GM23338 (cell line): ENCODE measurements at regions not wholly inside any gene's neighbourhood (a gene's known extent, or its start where the extent isn't known, plus 50 kb on each side); places are given as distances from the start of the nearest gene placed in this dataset.

Experiments used
- ATAC-seq: fragments of 200-7000 bp; cut with Tn5 transposase; 3 replicates; pipeline ENCODE4 v1.9.1; 2020
- DNase-seq: peaks from one replicate; pipeline ENCODE4 v3.0.0-alpha.2; 2015; ENCODE audit warnings: low spot score
- H2AFZ ChIP-seq: fragments of 200-600 bp; sonication (generic); 2 replicates; pipeline ENCODE4 v1.8.0; 2016; ENCODE audit warnings: antibody characterized with exemption, mild to moderate bottlenecking, moderate library complexity
- H3F3A ChIP-seq: fragments of 200-600 bp; sonication (generic); replicated peaks from 2 replicates; pipeline ENCODE4 v1.8.0; 2017; ENCODE audit warnings: antibody characterized with exemption, mixed run types, low read depth
- H3K27ac ChIP-seq: fragments of 200-600 bp; sonication (generic); 2 replicates; pipeline ENCODE4 v1.6.1; 2016; ENCODE audit warnings: low read depth
- H3K27me3 ChIP-seq: fragments of 200-600 bp; sonication (generic); 2 replicates; pipeline ENCODE4 v1.8.0; 2016; ENCODE audit warnings: mild to moderate bottlenecking, mixed run types, moderate library complexity; ENCODE audit not compliant: insufficient read depth
- H3K36me3 ChIP-seq: fragments of 200-600 bp; sonication (generic); 2 replicates; pipeline ENCODE4 v1.8.0; 2016; ENCODE audit warnings: mild to moderate bottlenecking; ENCODE audit not compliant: insufficient read depth
- H3K4me1 ChIP-seq: fragments of 200-600 bp; sonication (generic); 2 replicates; pipeline ENCODE4 v1.8.0; 2016; ENCODE audit warnings: mild to moderate bottlenecking, moderate library complexity; ENCODE audit not compliant: insufficient read depth
- H3K4me2 ChIP-seq: fragments of 200-600 bp; sonication (generic); 2 replicates; pipeline ENCODE4 v1.7.1; 2017; ENCODE audit warnings: mixed run types
- H3K4me3 ChIP-seq: fragments of 200-600 bp; sonication (generic); 2 replicates; pipeline ENCODE4 v1.6.1; 2016; ENCODE audit warnings: mixed run types
- H3K79me2 ChIP-seq: fragments of 200-600 bp; sonication (generic); replicated peaks from 2 replicates; pipeline ENCODE4 v1.8.0; 2017; ENCODE audit warnings: mild to moderate bottlenecking; ENCODE audit not compliant: insufficient read depth
- H3K9me2 ChIP-seq: fragments of 200-600 bp; sonication (generic); 2 replicates; pipeline ENCODE4 v1.8.0; 2017; ENCODE audit not compliant: insufficient read depth
- H4K20me1 ChIP-seq: fragments of 200-600 bp; sonication (generic); replicated peaks from 2 replicates; pipeline ENCODE4 v1.8.0; 2017; ENCODE audit warnings: mild to moderate bottlenecking; ENCODE audit not compliant: insufficient read depth
- H3K27ac Mint-ChIP-seq: 2 replicates; pipeline ENCODE4 v1.8.0; 2020; ENCODE audit warnings: inconsistent platforms, mild to moderate bottlenecking, moderate library complexity, mixed read lengths
- H3K27me3 Mint-ChIP-seq: 3 replicates; pipeline ENCODE4 v1.8.0; 2022; ENCODE audit warnings: low read depth, mild to moderate bottlenecking, moderate library complexity, mixed read lengths, inconsistent platforms; ENCODE audit not compliant: insufficient read depth, poor library complexity
- H3K36me3 Mint-ChIP-seq: 3 replicates; pipeline ENCODE4 v1.8.0; 2021; ENCODE audit warnings: low read depth, mild to moderate bottlenecking, inconsistent platforms, moderate library complexity, mixed read lengths
- H3K4me1 Mint-ChIP-seq: 3 replicates; pipeline ENCODE4 v1.8.0; 2020; ENCODE audit warnings: mild to moderate bottlenecking, inconsistent platforms, mixed read lengths
- H3K4me3 Mint-ChIP-seq: 3 replicates; pipeline ENCODE4 v1.8.0; 2021; ENCODE audit warnings: moderate library complexity, mild to moderate bottlenecking, inconsistent platforms, mixed read lengths
- H3K9me3 Mint-ChIP-seq: 3 replicates; pipeline ENCODE4 v1.8.0; 2020; ENCODE audit warnings: moderate library complexity, mild to moderate bottlenecking, inconsistent platforms, mixed read lengths
- EZH2 ChIP-seq: fragments of 200-600 bp; sonication (generic); IDR thresholded peaks from one replicate; pipeline ENCODE4 v1.8.0; 2017; ENCODE audit warnings: antibody characterized with exemption, mild to moderate bottlenecking, low read depth; ENCODE audit not compliant: unreplicated experiment
- EZH2phosphoT487 ChIP-seq: fragments of 200-600 bp; sonication (generic); IDR thresholded peaks from one replicate; pipeline ENCODE4 v1.8.1; 2018; ENCODE audit warnings: antibody characterized with exemption; ENCODE audit not compliant: unreplicated experiment
- JUNB ChIP-seq: IDR thresholded peaks from one replicate; pipeline ENCODE4 v1.6.1; 2016; ENCODE audit warnings: antibody characterized with exemption; ENCODE audit not compliant: unreplicated experiment
- NANOG ChIP-seq: IDR thresholded peaks from 2 replicates; pipeline ENCODE4 v1.6.1; 2016; ENCODE audit warnings: antibody characterized with exemption, borderline replicate concordance
- POLR2AphosphoS5 ChIP-seq: IDR thresholded peaks from 2 replicates; pipeline ENCODE4 v1.6.1; 2016; ENCODE audit warnings: antibody characterized with exemption, low read depth
- ZNF114 ChIP-seq: fragments of 250-450 bp; sonication (Bioruptor Pico); IDR thresholded peaks from 2 replicates; pipeline ENCODE4 v1.5.0; 2020; ENCODE audit warnings: mild to moderate bottlenecking, moderate library complexity
- TF ChIP-seq, protein P1 (sequence below): IDR thresholded peaks from 2 replicates; pipeline ENCODE4 v1.6.1; 2016; ENCODE audit warnings: antibody characterized with exemption
- TF ChIP-seq, protein P2 (sequence below): fragments of 250-450 bp; sonication (Bioruptor Pico); IDR thresholded peaks from 2 replicates; pipeline ENCODE4 v1.5.0; 2020; ENCODE audit warnings: mild to moderate bottlenecking, moderate library complexity
- TF ChIP-seq, protein P3 (sequence below): IDR thresholded peaks from one replicate; pipeline ENCODE4 v1.6.1; 2018; ENCODE audit warnings: antibody characterized with exemption; ENCODE audit not compliant: unreplicated experiment
- TF ChIP-seq, protein P4 (sequence below), 2 experiments: fragments of 200-600 bp in 1 of 2; sonication (generic) in 1 of 2; conservative IDR thresholded peaks; 2 replicates each; pipeline versions ENCODE4 v1.5.1 to v1.6.1; 2016 to 2017; ENCODE audit warnings: antibody characterized with exemption in 2 of 2, low read depth in 2 of 2, mild to moderate bottlenecking in 2 of 2, moderate library complexity in 1 of 2

DNA sequence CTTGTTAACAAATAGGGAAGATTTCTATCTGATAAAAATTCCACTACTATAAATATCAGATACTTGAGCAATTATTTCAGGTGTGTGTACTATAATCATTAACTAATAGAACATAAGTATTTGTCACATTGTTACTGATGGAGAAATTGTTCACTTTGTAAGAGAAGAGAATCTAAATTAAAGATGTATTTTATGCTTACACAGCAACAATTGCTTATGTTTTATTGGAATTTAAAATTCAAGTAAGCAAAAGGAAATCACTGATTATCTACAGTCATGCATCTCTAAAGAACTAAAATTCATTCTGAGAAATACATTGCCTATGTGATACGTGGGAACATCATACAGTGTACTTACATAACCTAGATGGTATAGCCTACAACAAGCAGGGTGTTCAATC is 1590.8 kb downstream of the GRIK2 start:
- Histone ChIP-seq H3K79me2 (no peaks in the 10 kb centered on the region), H3F3A (no peaks in the 10 kb centered on the region), H3K4me1 (peaks cover 13% of the 10 kb centered on the region; the same call in 1 of the 2 replicates), H3K27me3 (no peaks in the 10 kb centered on the region), H4K20me1 (no peaks in the 10 kb centered on the region), H3K9me2 (no peaks in the 10 kb centered on the region), H3K27ac (no peak overlapping the region), H3K36me3 (no peaks in the 10 kb centered on the region), H3K4me3 (no peak overlapping the region), H2AFZ (no peak overlapping the region), H3K4me2 (no peak overlapping the region)
- Mint-ChIP-seq H3K9me3 (no peaks in the 10 kb centered on the region), H3K36me3 (no peaks in the 10 kb centered on the region), H3K27ac (no peak overlapping the region), H3K27me3 (no peaks in the 10 kb centered on the region), H3K4me1 (peaks cover 15% of the 10 kb centered on the region; the same call in 2 of the 3 replicates), H3K4me3 (no peak overlapping the region)
- DNase-seq, result no peak
- TF ChIP-seq EZH2 (no peak), NANOG (no peak), JUNB (no peak), POLR2AphosphoS5 (no peak), EZH2phosphoT487 (no peak), ZNF114 (no peak)
- TF ChIP-seq, protein P1, sequence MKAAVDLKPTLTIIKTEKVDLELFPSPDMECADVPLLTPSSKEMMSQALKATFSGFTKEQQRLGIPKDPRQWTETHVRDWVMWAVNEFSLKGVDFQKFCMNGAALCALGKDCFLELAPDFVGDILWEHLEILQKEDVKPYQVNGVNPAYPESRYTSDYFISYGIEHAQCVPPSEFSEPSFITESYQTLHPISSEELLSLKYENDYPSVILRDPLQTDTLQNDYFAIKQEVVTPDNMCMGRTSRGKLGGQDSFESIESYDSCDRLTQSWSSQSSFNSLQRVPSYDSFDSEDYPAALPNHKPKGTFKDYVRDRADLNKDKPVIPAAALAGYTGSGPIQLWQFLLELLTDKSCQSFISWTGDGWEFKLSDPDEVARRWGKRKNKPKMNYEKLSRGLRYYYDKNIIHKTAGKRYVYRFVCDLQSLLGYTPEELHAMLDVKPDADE, result no peak
- TF ChIP-seq, protein P2, sequence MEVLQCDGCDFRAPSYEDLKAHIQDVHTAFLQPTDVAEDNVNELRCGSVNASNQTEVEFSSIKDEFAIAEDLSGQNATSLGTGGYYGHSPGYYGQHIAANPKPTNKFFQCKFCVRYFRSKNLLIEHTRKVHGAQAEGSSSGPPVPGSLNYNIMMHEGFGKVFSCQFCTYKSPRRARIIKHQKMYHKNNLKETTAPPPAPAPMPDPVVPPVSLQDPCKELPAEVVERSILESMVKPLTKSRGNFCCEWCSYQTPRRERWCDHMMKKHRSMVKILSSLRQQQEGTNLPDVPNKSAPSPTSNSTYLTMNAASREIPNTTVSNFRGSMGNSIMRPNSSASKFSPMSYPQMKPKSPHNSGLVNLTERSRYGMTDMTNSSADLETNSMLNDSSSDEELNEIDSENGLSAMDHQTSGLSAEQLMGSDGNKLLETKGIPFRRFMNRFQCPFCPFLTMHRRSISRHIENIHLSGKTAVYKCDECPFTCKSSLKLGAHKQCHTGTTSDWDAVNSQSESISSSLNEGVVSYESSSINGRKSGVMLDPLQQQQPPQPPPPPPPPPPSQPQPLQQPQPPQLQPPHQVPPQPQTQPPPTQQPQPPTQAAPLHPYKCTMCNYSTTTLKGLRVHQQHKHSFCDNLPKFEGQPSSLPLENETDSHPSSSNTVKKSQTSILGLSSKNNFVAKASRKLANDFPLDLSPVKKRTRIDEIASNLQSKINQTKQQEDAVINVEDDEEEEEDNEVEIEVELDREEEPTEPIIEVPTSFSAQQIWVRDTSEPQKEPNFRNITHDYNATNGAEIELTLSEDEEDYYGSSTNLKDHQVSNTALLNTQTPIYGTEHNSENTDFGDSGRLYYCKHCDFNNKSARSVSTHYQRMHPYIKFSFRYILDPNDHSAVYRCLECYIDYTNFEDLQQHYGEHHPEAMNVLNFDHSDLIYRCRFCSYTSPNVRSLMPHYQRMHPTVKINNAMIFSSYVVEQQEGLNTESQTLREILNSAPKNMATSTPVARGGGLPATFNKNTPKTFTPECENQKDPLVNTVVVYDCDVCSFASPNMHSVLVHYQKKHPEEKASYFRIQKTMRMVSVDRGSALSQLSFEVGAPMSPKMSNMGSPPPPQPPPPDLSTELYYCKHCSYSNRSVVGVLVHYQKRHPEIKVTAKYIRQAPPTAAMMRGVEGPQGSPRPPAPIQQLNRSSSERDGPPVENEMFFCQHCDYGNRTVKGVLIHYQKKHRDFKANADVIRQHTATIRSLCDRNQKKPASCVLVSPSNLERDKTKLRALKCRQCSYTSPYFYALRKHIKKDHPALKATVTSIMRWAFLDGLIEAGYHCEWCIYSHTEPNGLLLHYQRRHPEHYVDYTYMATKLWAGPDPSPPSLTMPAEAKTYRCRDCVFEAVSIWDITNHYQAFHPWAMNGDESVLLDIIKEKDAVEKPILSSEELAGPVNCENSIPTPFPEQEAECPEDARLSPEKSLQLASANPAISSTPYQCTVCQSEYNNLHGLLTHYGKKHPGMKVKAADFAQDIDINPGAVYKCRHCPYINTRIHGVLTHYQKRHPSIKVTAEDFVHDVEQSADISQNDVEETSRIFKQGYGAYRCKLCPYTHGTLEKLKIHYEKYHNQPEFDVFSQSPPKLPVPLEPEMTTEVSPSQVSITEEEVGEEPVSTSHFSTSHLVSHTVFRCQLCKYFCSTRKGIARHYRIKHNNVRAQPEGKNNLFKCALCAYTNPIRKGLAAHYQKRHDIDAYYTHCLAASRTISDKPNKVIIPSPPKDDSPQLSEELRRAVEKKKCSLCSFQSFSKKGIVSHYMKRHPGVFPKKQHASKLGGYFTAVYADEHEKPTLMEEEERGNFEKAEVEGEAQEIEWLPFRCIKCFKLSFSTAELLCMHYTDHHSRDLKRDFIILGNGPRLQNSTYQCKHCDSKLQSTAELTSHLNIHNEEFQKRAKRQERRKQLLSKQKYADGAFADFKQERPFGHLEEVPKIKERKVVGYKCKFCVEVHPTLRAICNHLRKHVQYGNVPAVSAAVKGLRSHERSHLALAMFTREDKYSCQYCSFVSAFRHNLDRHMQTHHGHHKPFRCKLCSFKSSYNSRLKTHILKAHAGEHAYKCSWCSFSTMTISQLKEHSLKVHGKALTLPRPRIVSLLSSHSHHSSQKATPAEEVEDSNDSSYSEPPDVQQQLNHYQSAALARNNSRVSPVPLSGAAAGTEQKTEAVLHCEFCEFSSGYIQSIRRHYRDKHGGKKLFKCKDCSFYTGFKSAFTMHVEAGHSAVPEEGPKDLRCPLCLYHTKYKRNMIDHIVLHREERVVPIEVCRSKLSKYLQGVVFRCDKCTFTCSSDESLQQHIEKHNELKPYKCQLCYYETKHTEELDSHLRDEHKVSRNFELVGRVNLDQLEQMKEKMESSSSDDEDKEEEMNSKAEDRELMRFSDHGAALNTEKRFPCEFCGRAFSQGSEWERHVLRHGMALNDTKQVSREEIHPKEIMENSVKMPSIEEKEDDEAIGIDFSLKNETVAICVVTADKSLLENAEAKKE, result no peak
- TF ChIP-seq, protein P3, sequence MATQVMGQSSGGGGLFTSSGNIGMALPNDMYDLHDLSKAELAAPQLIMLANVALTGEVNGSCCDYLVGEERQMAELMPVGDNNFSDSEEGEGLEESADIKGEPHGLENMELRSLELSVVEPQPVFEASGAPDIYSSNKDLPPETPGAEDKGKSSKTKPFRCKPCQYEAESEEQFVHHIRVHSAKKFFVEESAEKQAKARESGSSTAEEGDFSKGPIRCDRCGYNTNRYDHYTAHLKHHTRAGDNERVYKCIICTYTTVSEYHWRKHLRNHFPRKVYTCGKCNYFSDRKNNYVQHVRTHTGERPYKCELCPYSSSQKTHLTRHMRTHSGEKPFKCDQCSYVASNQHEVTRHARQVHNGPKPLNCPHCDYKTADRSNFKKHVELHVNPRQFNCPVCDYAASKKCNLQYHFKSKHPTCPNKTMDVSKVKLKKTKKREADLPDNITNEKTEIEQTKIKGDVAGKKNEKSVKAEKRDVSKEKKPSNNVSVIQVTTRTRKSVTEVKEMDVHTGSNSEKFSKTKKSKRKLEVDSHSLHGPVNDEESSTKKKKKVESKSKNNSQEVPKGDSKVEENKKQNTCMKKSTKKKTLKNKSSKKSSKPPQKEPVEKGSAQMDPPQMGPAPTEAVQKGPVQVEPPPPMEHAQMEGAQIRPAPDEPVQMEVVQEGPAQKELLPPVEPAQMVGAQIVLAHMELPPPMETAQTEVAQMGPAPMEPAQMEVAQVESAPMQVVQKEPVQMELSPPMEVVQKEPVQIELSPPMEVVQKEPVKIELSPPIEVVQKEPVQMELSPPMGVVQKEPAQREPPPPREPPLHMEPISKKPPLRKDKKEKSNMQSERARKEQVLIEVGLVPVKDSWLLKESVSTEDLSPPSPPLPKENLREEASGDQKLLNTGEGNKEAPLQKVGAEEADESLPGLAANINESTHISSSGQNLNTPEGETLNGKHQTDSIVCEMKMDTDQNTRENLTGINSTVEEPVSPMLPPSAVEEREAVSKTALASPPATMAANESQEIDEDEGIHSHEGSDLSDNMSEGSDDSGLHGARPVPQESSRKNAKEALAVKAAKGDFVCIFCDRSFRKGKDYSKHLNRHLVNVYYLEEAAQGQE, result no peak
- TF ChIP-seq, protein P4, sequence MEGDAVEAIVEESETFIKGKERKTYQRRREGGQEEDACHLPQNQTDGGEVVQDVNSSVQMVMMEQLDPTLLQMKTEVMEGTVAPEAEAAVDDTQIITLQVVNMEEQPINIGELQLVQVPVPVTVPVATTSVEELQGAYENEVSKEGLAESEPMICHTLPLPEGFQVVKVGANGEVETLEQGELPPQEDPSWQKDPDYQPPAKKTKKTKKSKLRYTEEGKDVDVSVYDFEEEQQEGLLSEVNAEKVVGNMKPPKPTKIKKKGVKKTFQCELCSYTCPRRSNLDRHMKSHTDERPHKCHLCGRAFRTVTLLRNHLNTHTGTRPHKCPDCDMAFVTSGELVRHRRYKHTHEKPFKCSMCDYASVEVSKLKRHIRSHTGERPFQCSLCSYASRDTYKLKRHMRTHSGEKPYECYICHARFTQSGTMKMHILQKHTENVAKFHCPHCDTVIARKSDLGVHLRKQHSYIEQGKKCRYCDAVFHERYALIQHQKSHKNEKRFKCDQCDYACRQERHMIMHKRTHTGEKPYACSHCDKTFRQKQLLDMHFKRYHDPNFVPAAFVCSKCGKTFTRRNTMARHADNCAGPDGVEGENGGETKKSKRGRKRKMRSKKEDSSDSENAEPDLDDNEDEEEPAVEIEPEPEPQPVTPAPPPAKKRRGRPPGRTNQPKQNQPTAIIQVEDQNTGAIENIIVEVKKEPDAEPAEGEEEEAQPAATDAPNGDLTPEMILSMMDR (conservative IDR thresholded peaks at IDR 0.05; ENCODE audit: low read depth in 2 of 2), result no peak
- no peak for ATAC-seq
